WTC11 (cell line): ENCODE measurements at regions not wholly inside any gene's neighbourhood (a gene's known extent, or its start where the extent isn't known, plus 50 kb on each side); places are given as distances from the start of the nearest gene placed in this dataset.

Experiments used
- ATAC-seq: fragments of 200-7000 bp; cut with Tn5 transposase; 2 replicates; pipeline ENCODE4 v1.10.0; 2021; ENCODE audit warnings: mild to moderate bottlenecking, moderate library complexity
- CTCF ChIA-PET: fragments of 300-600 bp; sonication (Branson Sonifier 250); formaldehyde crosslinking; loops from one replicate; lab custom pipeline; 2021; ENCODE audit warnings: antibody characterized with exemption; lab: Charles Lee
- POLR2A ChIA-PET: fragments of 350-600 bp; sonication (Branson Sonifier 250); formaldehyde crosslinking; loops from one replicate; lab custom pipeline; 2021; ENCODE audit warnings: antibody characterized with exemption; lab: Charles Lee
- DNase-seq: peaks from one replicate; pipeline ENCODE4 v3.0.0; 2021; ENCODE audit warnings: low spot score
- H3K27ac Mint-ChIP-seq: 2 replicates; pipeline ENCODE4 v1.8.0; 2021; ENCODE audit warnings: mixed read lengths
- H3K27me3 Mint-ChIP-seq: 2 replicates; pipeline ENCODE4 v1.8.0; 2021; ENCODE audit warnings: low read depth, mild to moderate bottlenecking, moderate library complexity, mixed read lengths
- H3K36me3 Mint-ChIP-seq: 2 replicates; pipeline ENCODE4 v1.8.0; 2021; ENCODE audit warnings: mixed read lengths
- H3K4me1 Mint-ChIP-seq: 2 replicates; pipeline ENCODE4 v1.8.0; 2022; ENCODE audit warnings: mixed read lengths
- H3K4me3 Mint-ChIP-seq: 2 replicates; pipeline ENCODE4 v1.8.0; 2021; ENCODE audit warnings: mild to moderate bottlenecking, moderate library complexity, mixed read lengths
- H3K9me3 Mint-ChIP-seq: 2 replicates; pipeline ENCODE4 v1.8.0; 2021; ENCODE audit warnings: mixed read lengths
- ATF2 ChIP-seq: sonication (generic); formaldehyde crosslinking; IDR thresholded peaks from 2 replicates; pipeline ENCODE4 v1.8.1; 2022; ENCODE audit warnings: low read depth, missing genetic modification reagents, borderline replicate concordance
- CTCF ChIP-seq: fragments of 200-600 bp; IDR thresholded peaks from 2 replicates; pipeline ENCODE4 v1.8.0; 2022; ENCODE audit warnings: antibody characterized with exemption
- HMGA2 ChIP-seq: fragments of 250-450 bp; sonication (Bioruptor Pico); IDR thresholded peaks from 2 replicates; pipeline ENCODE4 v1.4.0; 2021; ENCODE audit warnings: mild to moderate bottlenecking, moderate library complexity
- IRF2 ChIP-seq: sonication (generic); formaldehyde crosslinking; IDR thresholded peaks from 2 replicates; pipeline ENCODE4 v1.8.0; 2022; ENCODE audit warnings: low read depth, missing genetic modification reagents, borderline replicate concordance
- NR1H2 ChIP-seq: sonication (generic); formaldehyde crosslinking; IDR thresholded peaks from 2 replicates; pipeline ENCODE4 v1.9.0; 2021; ENCODE audit warnings: mild to moderate bottlenecking, moderate library complexity, missing genetic modification reagents
- NR3C1 ChIP-seq: sonication (generic); formaldehyde crosslinking; conservative IDR thresholded peaks from 2 replicates; pipeline ENCODE4 v1.8.1; 2023; ENCODE audit warnings: low read depth, mild to moderate bottlenecking, missing genetic modification reagents
- RELA ChIP-seq: sonication (generic); formaldehyde crosslinking; IDR thresholded peaks from 2 replicates; pipeline ENCODE4 v1.8.1; 2022; ENCODE audit warnings: missing genetic modification reagents, mild to moderate bottlenecking, borderline replicate concordance
- SMAD3 ChIP-seq: sonication (generic); formaldehyde crosslinking; IDR thresholded peaks from 2 replicates; pipeline ENCODE4 v1.8.0; 2022; ENCODE audit warnings: missing genetic modification reagents, mild to moderate bottlenecking, borderline replicate concordance
- TEAD1 ChIP-seq: sonication (generic); formaldehyde crosslinking; IDR thresholded peaks from 2 replicates; pipeline ENCODE4 v1.8.0; 2022; ENCODE audit warnings: mild to moderate bottlenecking, missing genetic modification reagents
- USF2 ChIP-seq: sonication (generic); formaldehyde crosslinking; IDR thresholded peaks from 2 replicates; pipeline ENCODE4 v1.8.1; 2023; ENCODE audit warnings: mild to moderate bottlenecking, missing genetic modification reagents, moderate library complexity
- ZBTB43 ChIP-seq: sonication (generic); formaldehyde crosslinking; IDR thresholded peaks from 2 replicates; pipeline ENCODE4 v1.8.1; 2023; ENCODE audit warnings: mild to moderate bottlenecking, missing genetic modification reagents
- ZNF416 ChIP-seq: fragments of 250-450 bp; sonication (Bioruptor Pico); IDR thresholded peaks from 2 replicates; pipeline ENCODE4 v1.9.0; 2021; ENCODE audit warnings: mild to moderate bottlenecking, inconsistent platforms
- ZNF423 ChIP-seq: fragments of 250-450 bp; sonication (Bioruptor Pico); IDR thresholded peaks from 2 replicates; pipeline ENCODE4 v2.1.2; 2022; ENCODE audit warnings: mild to moderate bottlenecking, moderate library complexity
- TF ChIP-seq, protein P1 (sequence below): sonication (generic); formaldehyde crosslinking; conservative IDR thresholded peaks from 2 replicates; pipeline ENCODE4 v1.8.1; 2023; ENCODE audit warnings: mild to moderate bottlenecking, low read depth, missing genetic modification reagents, moderate library complexity
- TF ChIP-seq, protein P2 (sequence below): sonication (generic); formaldehyde crosslinking; IDR thresholded peaks from 2 replicates; pipeline ENCODE4 v1.8.0; 2022; ENCODE audit warnings: mild to moderate bottlenecking, missing genetic modification reagents
- TF ChIP-seq, protein P3 (sequence below): sonication (generic); formaldehyde crosslinking; IDR thresholded peaks from 2 replicates; pipeline ENCODE4 v1.8.0; 2023; ENCODE audit warnings: missing genetic modification reagents, mild to moderate bottlenecking, borderline replicate concordance
- TF ChIP-seq, protein P4 (sequence below): sonication (generic); formaldehyde crosslinking; IDR thresholded peaks from 2 replicates; pipeline ENCODE4 v1.8.1; 2022; ENCODE audit warnings: mild to moderate bottlenecking, moderate library complexity, missing genetic modification reagents
- TF ChIP-seq, protein P5 (sequence below): fragments of 250-450 bp; sonication (Bioruptor Pico); IDR thresholded peaks from 2 replicates; pipeline ENCODE4 v1.8.0; 2021; ENCODE audit warnings: mild to moderate bottlenecking

GRCh38 chr1:102595106-102595505 is 513.2 kb downstream of the COL11A1 start:
- POLR2A ChIA-PET, result no interaction called here
- Mint-ChIP-seq H3K4me3 (no peak overlapping the region), H3K4me1 (peaks cover 3% of the 10 kb centered on the region; the same call in 1 of the 2 replicates), H3K27ac (no peak overlapping the region), H3K36me3 (no peaks in the 10 kb centered on the region), H3K9me3 (no peaks in the 10 kb centered on the region), H3K27me3 (no peaks in the 10 kb centered on the region)
- ATAC-seq, result no peak
- CTCF ChIA-PET, result no interaction called here
- TF ChIP-seq, protein P1, sequence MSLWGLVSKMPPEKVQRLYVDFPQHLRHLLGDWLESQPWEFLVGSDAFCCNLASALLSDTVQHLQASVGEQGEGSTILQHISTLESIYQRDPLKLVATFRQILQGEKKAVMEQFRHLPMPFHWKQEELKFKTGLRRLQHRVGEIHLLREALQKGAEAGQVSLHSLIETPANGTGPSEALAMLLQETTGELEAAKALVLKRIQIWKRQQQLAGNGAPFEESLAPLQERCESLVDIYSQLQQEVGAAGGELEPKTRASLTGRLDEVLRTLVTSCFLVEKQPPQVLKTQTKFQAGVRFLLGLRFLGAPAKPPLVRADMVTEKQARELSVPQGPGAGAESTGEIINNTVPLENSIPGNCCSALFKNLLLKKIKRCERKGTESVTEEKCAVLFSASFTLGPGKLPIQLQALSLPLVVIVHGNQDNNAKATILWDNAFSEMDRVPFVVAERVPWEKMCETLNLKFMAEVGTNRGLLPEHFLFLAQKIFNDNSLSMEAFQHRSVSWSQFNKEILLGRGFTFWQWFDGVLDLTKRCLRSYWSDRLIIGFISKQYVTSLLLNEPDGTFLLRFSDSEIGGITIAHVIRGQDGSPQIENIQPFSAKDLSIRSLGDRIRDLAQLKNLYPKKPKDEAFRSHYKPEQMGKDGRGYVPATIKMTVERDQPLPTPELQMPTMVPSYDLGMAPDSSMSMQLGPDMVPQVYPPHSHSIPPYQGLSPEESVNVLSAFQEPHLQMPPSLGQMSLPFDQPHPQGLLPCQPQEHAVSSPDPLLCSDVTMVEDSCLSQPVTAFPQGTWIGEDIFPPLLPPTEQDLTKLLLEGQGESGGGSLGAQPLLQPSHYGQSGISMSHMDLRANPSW (CRISPR knock-in tag), result no peak
- TF ChIP-seq NR1H2 (CRISPR knock-in tag) (no peak), ATF2 (CRISPR knock-in tag) (no peak), HMGA2 (no peak), TEAD1 (CRISPR knock-in tag) (no peak), SMAD3 (no peak), CTCF (no peak), ZNF416 (no peak)
- TF ChIP-seq, protein P2, sequence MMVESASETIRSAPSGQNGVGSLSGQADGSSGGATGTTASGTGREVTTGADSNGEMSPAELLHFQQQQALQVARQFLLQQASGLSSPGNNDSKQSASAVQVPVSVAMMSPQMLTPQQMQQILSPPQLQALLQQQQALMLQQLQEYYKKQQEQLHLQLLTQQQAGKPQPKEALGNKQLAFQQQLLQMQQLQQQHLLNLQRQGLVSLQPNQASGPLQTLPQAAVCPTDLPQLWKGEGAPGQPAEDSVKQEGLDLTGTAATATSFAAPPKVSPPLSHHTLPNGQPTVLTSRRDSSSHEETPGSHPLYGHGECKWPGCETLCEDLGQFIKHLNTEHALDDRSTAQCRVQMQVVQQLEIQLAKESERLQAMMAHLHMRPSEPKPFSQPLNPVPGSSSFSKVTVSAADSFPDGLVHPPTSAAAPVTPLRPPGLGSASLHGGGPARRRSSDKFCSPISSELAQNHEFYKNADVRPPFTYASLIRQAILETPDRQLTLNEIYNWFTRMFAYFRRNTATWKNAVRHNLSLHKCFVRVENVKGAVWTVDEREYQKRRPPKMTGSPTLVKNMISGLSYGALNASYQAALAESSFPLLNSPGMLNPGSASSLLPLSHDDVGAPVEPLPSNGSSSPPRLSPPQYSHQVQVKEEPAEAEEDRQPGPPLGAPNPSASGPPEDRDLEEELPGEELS (CRISPR knock-in tag), result no peak
- TF ChIP-seq, protein P3, sequence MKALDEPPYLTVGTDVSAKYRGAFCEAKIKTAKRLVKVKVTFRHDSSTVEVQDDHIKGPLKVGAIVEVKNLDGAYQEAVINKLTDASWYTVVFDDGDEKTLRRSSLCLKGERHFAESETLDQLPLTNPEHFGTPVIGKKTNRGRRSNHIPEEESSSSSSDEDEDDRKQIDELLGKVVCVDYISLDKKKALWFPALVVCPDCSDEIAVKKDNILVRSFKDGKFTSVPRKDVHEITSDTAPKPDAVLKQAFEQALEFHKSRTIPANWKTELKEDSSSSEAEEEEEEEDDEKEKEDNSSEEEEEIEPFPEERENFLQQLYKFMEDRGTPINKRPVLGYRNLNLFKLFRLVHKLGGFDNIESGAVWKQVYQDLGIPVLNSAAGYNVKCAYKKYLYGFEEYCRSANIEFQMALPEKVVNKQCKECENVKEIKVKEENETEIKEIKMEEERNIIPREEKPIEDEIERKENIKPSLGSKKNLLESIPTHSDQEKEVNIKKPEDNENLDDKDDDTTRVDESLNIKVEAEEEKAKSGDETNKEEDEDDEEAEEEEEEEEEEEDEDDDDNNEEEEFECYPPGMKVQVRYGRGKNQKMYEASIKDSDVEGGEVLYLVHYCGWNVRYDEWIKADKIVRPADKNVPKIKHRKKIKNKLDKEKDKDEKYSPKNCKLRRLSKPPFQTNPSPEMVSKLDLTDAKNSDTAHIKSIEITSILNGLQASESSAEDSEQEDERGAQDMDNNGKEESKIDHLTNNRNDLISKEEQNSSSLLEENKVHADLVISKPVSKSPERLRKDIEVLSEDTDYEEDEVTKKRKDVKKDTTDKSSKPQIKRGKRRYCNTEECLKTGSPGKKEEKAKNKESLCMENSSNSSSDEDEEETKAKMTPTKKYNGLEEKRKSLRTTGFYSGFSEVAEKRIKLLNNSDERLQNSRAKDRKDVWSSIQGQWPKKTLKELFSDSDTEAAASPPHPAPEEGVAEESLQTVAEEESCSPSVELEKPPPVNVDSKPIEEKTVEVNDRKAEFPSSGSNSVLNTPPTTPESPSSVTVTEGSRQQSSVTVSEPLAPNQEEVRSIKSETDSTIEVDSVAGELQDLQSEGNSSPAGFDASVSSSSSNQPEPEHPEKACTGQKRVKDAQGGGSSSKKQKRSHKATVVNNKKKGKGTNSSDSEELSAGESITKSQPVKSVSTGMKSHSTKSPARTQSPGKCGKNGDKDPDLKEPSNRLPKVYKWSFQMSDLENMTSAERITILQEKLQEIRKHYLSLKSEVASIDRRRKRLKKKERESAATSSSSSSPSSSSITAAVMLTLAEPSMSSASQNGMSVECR (CRISPR knock-in tag), result no peak
- no peak for DNase-seq

- H3K27me3 Mint-ChIP-seq, result no peaks in the 10 kb centered on the region
- H3K36me3 Mint-ChIP-seq, result no peaks in the 10 kb centered on the region
- H3K4me1 Mint-ChIP-seq, result peaks cover 3% of the 10 kb centered on the region; the same call in 1 of the 2 replicates
- no peak for ATAC-seq
- H3K4me3 Mint-ChIP-seq, result no peak overlapping the region
- CTCF ChIA-PET, result no interaction called here
- no peak overlapping the region for H3K27ac Mint-ChIP-seq
- POLR2A ChIA-PET, result no interaction called here
- no peaks in the 10 kb centered on the region for H3K9me3 Mint-ChIP-seq
- no peak for DNase-seq
- no peak for TF ChIP-seq USF2
- no peak for TF ChIP-seq IRF2
- no peak for TF ChIP-seq RELA (CRISPR knock-in tag)
- TF ChIP-seq, protein P4, sequence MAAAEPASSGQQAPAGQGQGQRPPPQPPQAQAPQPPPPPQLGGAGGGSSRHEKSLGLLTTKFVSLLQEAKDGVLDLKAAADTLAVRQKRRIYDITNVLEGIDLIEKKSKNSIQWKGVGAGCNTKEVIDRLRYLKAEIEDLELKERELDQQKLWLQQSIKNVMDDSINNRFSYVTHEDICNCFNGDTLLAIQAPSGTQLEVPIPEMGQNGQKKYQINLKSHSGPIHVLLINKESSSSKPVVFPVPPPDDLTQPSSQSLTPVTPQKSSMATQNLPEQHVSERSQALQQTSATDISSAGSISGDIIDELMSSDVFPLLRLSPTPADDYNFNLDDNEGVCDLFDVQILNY, result no peak
- TF ChIP-seq, protein P5, sequence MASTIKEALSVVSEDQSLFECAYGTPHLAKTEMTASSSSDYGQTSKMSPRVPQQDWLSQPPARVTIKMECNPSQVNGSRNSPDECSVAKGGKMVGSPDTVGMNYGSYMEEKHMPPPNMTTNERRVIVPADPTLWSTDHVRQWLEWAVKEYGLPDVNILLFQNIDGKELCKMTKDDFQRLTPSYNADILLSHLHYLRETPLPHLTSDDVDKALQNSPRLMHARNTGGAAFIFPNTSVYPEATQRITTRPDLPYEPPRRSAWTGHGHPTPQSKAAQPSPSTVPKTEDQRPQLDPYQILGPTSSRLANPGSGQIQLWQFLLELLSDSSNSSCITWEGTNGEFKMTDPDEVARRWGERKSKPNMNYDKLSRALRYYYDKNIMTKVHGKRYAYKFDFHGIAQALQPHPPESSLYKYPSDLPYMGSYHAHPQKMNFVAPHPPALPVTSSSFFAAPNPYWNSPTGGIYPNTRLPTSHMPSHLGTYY (CRISPR knock-in tag), result no peak
- TF ChIP-seq NR3C1, result no peak
- no peak for TF ChIP-seq ZBTB43 (CRISPR knock-in tag)
- TF ChIP-seq ZNF423 (CRISPR knock-in tag), result no peak
Observed at GRCh38 chr1:102593276-102593675, 515.0 kb downstream of the COL11A1 start.
